Thyroid gland (tissue), 4 donors: ENCODE measurements at regions not wholly inside any gene's neighbourhood (a gene's known extent, or its start where the extent isn't known, plus 50 kb on each side); places are given as distances from the start of the nearest gene placed in this dataset.

ENCODE experiments used
- CTCF ChIP-seq, 6 experiments: fragments of 200-600 bp in 3 of 6; fragments of 450-650 bp in 3 of 6; sonication (generic) in 3 of 6; IDR thresholded peaks; one replicate each; pipeline ENCODE4 v1.5.1; 2016 to 2019; ENCODE audit warnings: antibody characterized with exemption in 6 of 6, mild to moderate bottlenecking in 2 of 6, inconsistent platforms in 1 of 6, moderate library complexity in 1 of 6
- POLR2A ChIP-seq, 2 donors: fragments of 450-650 bp; IDR thresholded peaks; one replicate each; pipeline ENCODE4 v1.6.1; 2017; ENCODE audit warnings: antibody characterized with exemption in 2 of 2, mild to moderate bottlenecking in 2 of 2, moderate library complexity in 1 of 2

- no peak for TF ChIP-seq CTCF (IDR thresholded peaks at IDR 0.05)
- no peak for TF ChIP-seq POLR2A (IDR thresholded peaks at IDR 0.05)
Measured at GRCh38 chr2:203649176-203649814, 57.1 kb upstream of the CD28 start.
